Embryonic facial prominence (tissue), 1 donor: ENCODE measurements at regions not wholly inside any gene's neighbourhood (a gene's known extent, or its start where the extent isn't known, plus 50 kb on each side); places are given as distances from the start of the nearest gene placed in this dataset.

Source experiments
- DNase-seq: peaks from one replicate; pipeline ENCODE4 v3.0.0-alpha.2; 2016; ENCODE audit errors: extremely low spot score

DNA sequence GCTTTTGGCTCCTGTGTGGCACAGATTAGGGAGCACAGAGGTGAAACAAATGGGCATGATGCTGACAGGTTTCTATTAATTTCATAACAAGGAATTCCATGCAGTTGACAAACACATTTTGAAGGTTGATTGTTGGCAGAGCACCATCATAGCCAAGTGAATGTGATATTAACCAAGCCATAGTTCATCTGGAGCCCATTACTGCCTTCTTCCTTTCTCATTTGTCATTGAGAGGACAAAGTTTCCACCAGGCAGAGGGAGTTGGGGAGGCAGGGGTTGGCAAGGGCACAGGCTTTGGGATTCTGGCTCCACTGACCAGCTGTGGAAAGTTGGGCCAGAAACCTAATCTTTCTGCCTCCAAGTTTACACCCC, 325.2 kb downstream of the MFSD1 start:
- DNase-seq = no peak

DNA sequence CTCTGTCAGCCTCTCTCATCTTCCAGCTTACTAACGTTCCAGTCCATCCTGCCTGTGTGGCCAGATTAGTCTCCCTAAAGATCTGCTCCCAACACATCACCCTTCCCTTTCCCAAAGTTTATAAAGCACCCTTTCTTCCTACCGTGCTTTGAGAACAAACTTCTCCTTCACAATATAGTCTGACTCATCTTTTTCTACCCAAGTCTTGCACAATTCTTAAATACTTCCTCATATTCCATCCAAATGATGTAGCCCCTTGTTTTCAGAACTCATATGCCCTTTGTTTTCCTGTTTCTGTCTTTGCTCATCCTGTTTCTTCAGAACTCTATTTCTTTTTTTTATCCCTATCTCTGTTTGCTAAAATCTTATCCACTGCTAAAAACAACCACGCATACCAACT, 326.8 kb downstream of the MFSD1 start:
- no peak for DNase-seq

GRCh38 chr3:159130108-159130507, 328.3 kb downstream of the MFSD1 start:
- DNase-seq = no peak

DNA sequence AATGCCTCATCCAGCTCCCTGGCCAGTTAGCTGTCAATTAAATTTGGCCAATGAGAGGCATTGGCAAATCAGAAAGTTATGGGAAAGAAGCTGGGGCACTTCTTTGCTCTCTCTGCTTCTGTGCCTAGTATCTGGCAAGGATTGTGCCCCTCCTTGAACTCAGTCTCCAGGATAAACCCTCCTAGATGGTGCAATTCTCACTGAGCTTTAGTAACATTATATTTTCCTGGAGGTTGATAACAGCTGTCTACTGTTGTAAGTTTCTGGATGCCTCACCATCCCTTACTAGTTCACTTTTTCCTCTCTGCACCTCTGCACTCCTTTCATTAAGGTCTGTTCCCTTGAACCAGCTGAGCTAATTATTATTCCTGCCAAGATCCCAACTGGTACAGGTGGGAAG, 329.5 kb downstream of the MFSD1 start:
- DNase-seq = no peak

GRCh38 chr3:159137949-159138348, 336.1 kb downstream of the MFSD1 start:
- no peak for DNase-seq

DNA sequence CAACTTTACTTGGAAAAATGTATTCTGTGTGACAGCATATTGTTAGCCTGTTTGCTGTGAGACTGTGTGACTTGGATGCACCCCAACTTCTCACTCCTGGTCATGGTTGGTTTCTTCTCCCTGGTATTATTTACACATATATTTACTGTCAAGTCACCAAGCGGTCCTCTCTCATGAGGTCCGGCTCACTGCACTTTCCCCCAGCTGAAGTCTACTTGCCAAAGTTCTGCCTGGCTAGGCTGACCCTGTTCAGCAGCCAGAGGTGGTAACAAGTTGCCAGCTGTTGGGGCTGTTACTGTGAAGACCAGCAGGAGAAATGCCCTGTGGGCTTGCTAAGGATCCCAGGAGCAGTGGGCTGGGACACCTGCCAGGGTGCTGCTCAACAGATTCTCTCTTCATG, 337.5 kb downstream of the MFSD1 start:
- no peak for DNase-seq

- DNase-seq = no peak
These were observed 342.6 kb downstream of the MFSD1 start for GRCh38 chr3:159144472-159144871.

DNA sequence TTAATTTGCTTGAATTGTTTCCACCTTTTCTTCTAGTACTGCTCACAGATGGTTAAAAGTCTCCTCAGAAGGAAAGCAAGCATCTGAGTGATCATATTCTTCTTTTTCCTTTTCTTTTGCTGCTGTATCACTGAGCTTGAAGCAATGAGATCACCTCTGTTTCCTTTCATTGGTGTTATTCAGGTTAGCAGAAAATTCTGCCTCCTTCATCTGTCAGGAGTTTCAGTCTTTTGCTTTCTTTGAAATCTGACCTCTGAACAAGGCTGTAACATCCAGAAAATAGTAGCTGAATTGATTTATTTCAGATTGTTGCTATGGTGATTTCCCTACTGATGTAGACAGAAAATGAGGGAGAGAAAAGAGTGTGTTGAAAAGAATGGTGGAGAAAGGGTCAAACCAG, 343.0 kb downstream of the MFSD1 start:
- DNase-seq = no peak

GRCh38 chr3:159146392-159146791, 344.5 kb downstream of the MFSD1 start:
- DNase-seq = no peak

GRCh38 chr3:159146856-159147435, 345.1 kb downstream of the MFSD1 start:
- DNase-seq = no peak

DNA sequence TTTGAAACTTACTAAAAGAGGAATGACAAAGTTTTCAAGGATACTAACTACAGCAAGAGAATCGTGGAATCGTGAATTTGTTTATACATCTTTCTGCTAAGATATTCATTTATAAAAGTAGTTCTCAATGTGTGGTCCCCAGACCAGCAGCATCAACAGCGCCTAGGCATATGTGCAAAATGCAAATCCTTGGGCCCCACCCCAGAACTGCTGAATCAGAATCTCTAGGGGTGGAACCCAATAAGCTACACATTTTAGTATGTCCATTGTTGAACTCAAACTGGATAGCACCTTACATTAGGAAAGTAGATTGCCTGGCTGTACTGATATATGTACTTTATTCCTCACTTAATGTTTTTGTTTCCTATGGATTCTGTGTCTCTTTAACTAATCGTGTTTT, 346.0 kb downstream of the MFSD1 start:
- DNase-seq = no peak

DNA sequence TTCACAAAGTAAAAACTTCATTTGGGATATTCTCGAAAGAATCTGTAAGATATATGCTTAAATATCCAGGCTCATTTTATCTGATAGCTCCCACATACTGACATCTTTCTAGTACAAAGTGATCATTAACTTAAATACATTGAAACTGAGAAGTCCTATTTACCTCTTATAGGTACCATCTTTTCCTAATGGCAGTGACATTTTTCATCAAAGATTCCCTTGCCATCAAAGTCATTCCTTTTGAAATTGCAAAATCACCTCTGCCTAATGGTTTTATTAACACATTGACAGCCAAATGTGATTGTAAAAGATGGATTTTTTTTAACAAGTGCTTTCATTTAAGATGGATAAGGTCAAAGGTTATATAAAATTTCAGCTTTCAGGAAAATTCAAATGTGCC, 346.6 kb downstream of the MFSD1 start:
- no peak for DNase-seq

DNA sequence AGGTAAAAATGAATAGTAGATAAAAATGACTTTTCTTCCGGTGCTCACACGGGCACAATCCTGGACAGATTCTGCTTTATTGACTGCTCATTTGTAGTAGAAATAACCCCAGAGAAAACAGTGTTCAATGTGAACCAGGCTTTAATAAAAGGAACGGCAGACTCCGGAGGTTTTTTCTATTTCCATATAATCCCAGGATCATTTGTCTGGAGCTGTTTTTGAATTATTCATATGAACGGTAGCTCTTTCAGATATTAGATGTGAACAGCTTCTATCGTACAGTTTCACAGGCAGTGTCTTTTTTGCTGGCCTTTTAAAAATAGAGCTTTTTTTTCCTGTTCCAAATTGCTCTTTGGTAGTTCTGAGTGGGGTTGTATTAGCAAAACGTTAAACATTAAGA, 347.3 kb downstream of the MFSD1 start:
- no peak for DNase-seq

DNA sequence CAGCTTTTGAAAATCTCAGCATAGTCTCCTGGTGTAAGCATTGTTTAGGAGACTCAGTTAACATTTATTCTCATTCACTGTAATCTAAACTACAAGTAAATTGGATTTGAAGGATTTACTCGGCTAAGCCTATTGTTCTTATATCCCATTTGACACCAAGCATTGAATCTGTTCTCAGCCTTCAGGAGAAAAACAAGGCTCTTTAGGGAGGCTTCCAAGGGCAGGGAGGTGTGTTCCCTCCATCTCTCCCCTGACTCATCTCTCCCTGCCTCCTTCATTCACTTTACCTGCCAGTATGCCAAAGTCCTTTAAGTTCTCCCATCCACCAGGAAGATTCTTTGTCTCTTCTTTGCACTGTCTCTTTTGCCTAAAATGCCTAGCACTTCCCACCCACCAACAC, 347.8 kb downstream of the MFSD1 start:
- DNase-seq = no peak

GRCh38 chr3:159150180-159150579, 348.3 kb downstream of the MFSD1 start:
- DNase-seq = no peak

DNA sequence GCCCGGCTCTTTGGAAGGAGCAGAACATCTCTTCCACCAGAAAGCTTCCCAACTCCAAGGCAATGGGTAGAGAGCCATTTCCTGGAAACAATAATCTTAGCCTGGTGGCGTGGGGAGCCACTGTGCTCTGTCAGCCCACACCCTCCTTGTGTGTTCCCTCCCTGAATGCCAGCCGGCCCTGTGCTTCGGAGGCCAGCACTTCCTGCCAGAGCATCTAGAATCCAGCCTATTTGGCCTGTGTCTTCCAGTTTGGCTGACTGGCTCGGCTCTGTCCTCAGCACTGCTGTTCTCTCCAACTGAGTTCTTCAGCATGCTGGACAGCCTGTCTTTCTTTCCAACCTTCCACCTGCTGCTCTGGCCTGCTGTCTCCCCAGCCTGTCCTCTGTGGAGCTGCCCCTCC, 349.3 kb downstream of the MFSD1 start:
- DNase-seq = no peak

GRCh38 chr3:159157275-159157674, 355.4 kb downstream of the MFSD1 start:
- DNase-seq = no peak

- DNase-seq = no peak
These were observed 356.4 kb downstream of the MFSD1 start for GRCh38 chr3:159158213-159158612.

- DNase-seq = no peak
These were observed 356.9 kb downstream of the MFSD1 start for GRCh38 chr3:159158801-159159200.

DNA sequence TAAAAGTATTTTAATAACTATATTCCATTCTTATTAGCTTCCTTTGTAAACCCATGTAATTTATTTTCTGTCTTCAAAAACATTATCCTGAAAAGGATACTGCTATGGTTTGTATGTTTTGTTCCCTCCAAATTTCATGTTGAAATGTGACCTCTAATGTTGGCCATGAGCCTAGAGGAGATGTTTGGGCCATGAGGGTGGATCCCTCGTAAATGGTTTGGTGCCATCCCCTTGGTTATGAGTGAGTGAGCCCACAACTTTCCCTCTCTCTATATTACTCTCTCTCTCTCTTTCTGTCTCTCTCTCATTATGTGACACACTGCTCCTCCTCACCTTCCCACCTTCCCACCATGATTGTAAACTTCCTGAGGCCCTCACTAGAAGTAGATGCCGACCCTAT, 357.7 kb downstream of the MFSD1 start:
- DNase-seq = no peak

- no peak for DNase-seq
These were observed 361.8 kb downstream of the MFSD1 start for GRCh38 chr3:159163656-159164055.

- no peak for DNase-seq
These were observed 364.1 kb downstream of the MFSD1 start for GRCh38 chr3:159165961-159166360.

DNA sequence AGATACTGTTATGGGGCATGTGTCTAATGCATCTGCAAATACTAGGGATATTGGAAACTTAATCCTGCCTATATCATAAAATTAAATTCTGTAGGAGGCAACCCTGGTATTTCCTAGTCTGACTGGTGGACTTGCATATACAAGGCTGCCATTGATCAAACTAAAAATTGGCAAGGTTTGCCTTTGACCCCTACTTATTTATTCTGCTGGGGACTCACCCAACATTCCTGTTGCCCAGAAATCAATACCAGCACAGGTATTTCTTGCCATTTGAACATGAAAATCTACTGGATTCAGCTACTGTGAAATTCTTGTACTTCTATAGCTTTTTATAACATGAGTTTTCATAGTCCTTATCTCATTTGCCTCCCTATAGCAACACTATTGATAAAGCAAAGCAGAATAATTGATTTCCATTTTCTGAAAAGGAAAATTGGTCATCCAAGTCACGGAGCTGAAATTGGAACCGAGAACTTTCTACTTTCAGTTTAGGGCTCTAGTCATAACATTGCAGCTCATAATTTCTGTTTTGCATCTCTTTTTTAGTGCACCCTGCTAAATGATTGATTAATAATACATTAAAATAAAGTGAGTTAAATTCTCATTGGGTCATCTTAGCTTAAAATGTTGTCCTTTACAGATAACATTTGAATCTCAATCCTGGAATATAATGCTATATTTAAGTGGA, 365.2 kb downstream of the MFSD1 start:
- no peak for DNase-seq

DNA sequence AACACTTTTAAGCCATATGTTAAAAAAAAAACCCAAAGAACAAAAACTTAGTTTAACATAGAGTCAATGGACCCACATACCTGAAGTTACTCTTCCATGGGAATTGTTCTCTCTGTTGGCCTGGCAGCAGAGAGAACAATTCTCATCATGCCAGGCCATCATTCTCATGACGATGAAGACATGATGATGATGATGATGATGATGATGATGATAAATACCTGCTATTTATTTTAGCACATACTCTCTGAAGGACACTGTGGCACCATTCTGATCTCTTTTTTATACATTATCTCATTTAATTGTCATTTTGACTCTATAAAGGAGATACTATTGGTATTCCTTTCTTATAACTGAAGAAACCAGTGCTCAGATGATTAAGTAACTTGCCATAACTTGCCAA, 366.9 kb downstream of the MFSD1 start:
- no peak for DNase-seq
